Neuronal stem cell (in vitro differentiated cells): ENCODE measurements at regions not wholly inside any gene's neighbourhood (a gene's known extent, or its start where the extent isn't known, plus 50 kb on each side); places are given as distances from the start of the nearest gene placed in this dataset.

Experiments used
- DNase-seq: peaks from one replicate; pipeline ENCODE4 v3.0.0-alpha.2; 2013; ENCODE audit warnings: low spot score
- H2AFZ ChIP-seq: one replicate; pipeline ENCODE4 v1.6.1; 2013; ENCODE audit warnings: mild to moderate bottlenecking, low read length, inconsistent platforms
- H2AK5ac ChIP-seq: 2 replicates; pipeline ENCODE4 v1.6.1; 2013; ENCODE audit warnings: low read depth, mild to moderate bottlenecking, inconsistent platforms, low read length, moderate library complexity, mixed read lengths
- H2BK120ac ChIP-seq: 2 replicates; pipeline ENCODE4 v1.6.1; 2013; ENCODE audit warnings: low read depth, mild to moderate bottlenecking, inconsistent platforms, low read length, moderate library complexity, mixed read lengths
- H2BK12ac ChIP-seq: one replicate; pipeline ENCODE4 v1.6.1; 2013; ENCODE audit warnings: low read length, inconsistent platforms
- H2BK15ac ChIP-seq: 2 replicates; pipeline ENCODE4 v1.6.1; 2013; ENCODE audit warnings: mild to moderate bottlenecking, low read length, inconsistent platforms, mixed read lengths
- H2BK5ac ChIP-seq: one replicate; pipeline ENCODE4 v1.6.1; 2013; ENCODE audit warnings: inconsistent platforms, mild to moderate bottlenecking, low read length, moderate library complexity
- H3K14ac ChIP-seq: one replicate; pipeline ENCODE4 v1.6.1; 2013; ENCODE audit warnings: low read length, inconsistent platforms
- H3K18ac ChIP-seq: 2 replicates; pipeline ENCODE4 v1.6.1; 2013; ENCODE audit warnings: low read length, inconsistent platforms
- H3K23ac ChIP-seq: 2 replicates; pipeline ENCODE4 v1.6.1; 2013; ENCODE audit warnings: low read depth, mild to moderate bottlenecking, mixed read lengths, low read length, inconsistent platforms; ENCODE audit not compliant: poor library complexity
- H3K27ac ChIP-seq: replicated peaks from 3 replicates; pipeline ENCODE4 v1.5.1; 2013; ENCODE audit warnings: low read length, inconsistent platforms
- H3K27me3 ChIP-seq, 3 experiments: 2 replicates each; pipeline ENCODE4 v1.6.1; 2013; ENCODE audit warnings: low read length in 3 of 3, mild to moderate bottlenecking in 2 of 3, inconsistent platforms in 1 of 3, low read depth in 1 of 3, mixed read lengths in 1 of 3, moderate library complexity in 1 of 3; ENCODE audit not compliant: control insufficient read depth in 3 of 3, insufficient read depth in 3 of 3
- H3K36me3 ChIP-seq, 2 donors: replicated peaks in 1 of 2; 2 replicates each; pipeline ENCODE4 v1.6.1; 2013; ENCODE audit warnings: low read length in 2 of 2; ENCODE audit not compliant: control insufficient read depth in 2 of 2, insufficient read depth in 2 of 2
- H3K4ac ChIP-seq: 2 replicates; pipeline ENCODE4 v1.6.1; 2013; ENCODE audit warnings: inconsistent platforms, mild to moderate bottlenecking, low read length, moderate library complexity
- H3K4me1 ChIP-seq, 2 donors: 1 replicate in 1 of 2; 2 replicates in 1 of 2; pipeline ENCODE4 v1.6.1; 2013; ENCODE audit warnings: low read length in 2 of 2, low read depth in 1 of 2; ENCODE audit not compliant: control insufficient read depth in 2 of 2, insufficient read depth in 1 of 2
- H3K4me2 ChIP-seq: one replicate; pipeline ENCODE4 v1.6.1; 2013; ENCODE audit warnings: mild to moderate bottlenecking, low read length, inconsistent platforms; ENCODE audit not compliant: insufficient read depth, poor library complexity, severe bottlenecking
- H3K4me3 ChIP-seq, 2 donors: 2 replicates each; pipeline ENCODE4 v1.5.1; 2013; ENCODE audit warnings: low read length in 2 of 2, mild to moderate bottlenecking in 2 of 2, inconsistent platforms in 1 of 2, moderate library complexity in 1 of 2
- H3K79me1 ChIP-seq: one replicate; pipeline ENCODE4 v1.6.1; 2013; ENCODE audit warnings: low read depth, mild to moderate bottlenecking, inconsistent platforms, low read length, moderate library complexity
- H3K9ac ChIP-seq: one replicate; pipeline ENCODE4 v1.6.1; 2013; ENCODE audit warnings: mild to moderate bottlenecking, low read depth, low read length, inconsistent platforms; ENCODE audit not compliant: poor library complexity
- H3K9me3 ChIP-seq, 2 donors: replicated peaks in 1 of 2; 2 replicates each; pipeline versions ENCODE3 to v1.6.1; 2013; ENCODE audit warnings: low read length in 2 of 2, mild to moderate bottlenecking in 2 of 2, inconsistent platforms in 1 of 2, low read depth in 1 of 2, mixed read lengths in 1 of 2, moderate library complexity in 1 of 2; ENCODE audit not compliant: control insufficient read depth in 2 of 2, insufficient read depth in 1 of 2
- H4K8ac ChIP-seq: one replicate; pipeline ENCODE4 v1.6.1; 2013; ENCODE audit warnings: low read depth, mild to moderate bottlenecking, inconsistent platforms, low read length, moderate library complexity
- H4K91ac ChIP-seq: one replicate; pipeline ENCODE4 v1.6.1; 2013; ENCODE audit warnings: low read length, low read depth, mild to moderate bottlenecking, inconsistent platforms; ENCODE audit not compliant: poor library complexity
- WGBS, 2 donors: extraction: QIAGEN DNeasy Blood & Tissue Kit; methylation state at CpG; one replicate each; pipeline ENCODE4 v1.1.7; 2013; ENCODE audit warnings: missing lambda C conversion rate in 2 of 2, mixed read lengths in 1 of 2; ENCODE audit not compliant: insufficient read length in 2 of 2, insufficient replicate concordance in 1 of 2; ENCODE audit errors: extremely low coverage in 2 of 2; 5-methylcytosine and 5-hydroxymethylcytosine counted together

- Histone ChIP-seq H2AFZ (no peak overlapping the region), H3K14ac (no peak overlapping the region), H3K18ac (no peak overlapping the region), H3K23ac (no peak overlapping the region), H3K27me3 (no peaks in the 10 kb centered on the region), H3K27ac (no peak overlapping the region), H3K9me3 (no peaks in the 10 kb centered on the region), H2AK5ac (no peak overlapping the region), H3K4ac (no peak overlapping the region), H3K36me3 (no peaks in the 10 kb centered on the region), H3K4me1 (no peaks in the 10 kb centered on the region), H4K91ac (no peak overlapping the region), H3K4me2 (no peak overlapping the region), H2BK120ac (no peak overlapping the region), H4K8ac (no peak overlapping the region), H3K4me3 (no peak overlapping the region), H2BK5ac (no peak overlapping the region), H2BK15ac (no peak overlapping the region), H3K79me1 (no peaks in the 10 kb centered on the region), H2BK12ac (no peak overlapping the region), H3K9ac (no peak overlapping the region)
- WGBS, 2 donors, result no CpG with 5 or more reads among the region's 5 CpGs
- DNase-seq, result no peak
Observed at GRCh38 chr16:76784530-76784929, 406.5 kb upstream of the MON1B start.

- H2BK15ac ChIP-seq, result no peak overlapping the region
- H4K8ac ChIP-seq, result no peak overlapping the region
- H2BK5ac ChIP-seq, result no peak overlapping the region
- WGBS, 2 donors, result no CpG with 5 or more reads among the region's 4 CpGs
- H4K91ac ChIP-seq, result no peak overlapping the region
- H3K4me3 ChIP-seq, result no peak overlapping the region
- H3K4me2 ChIP-seq, result no peak overlapping the region
- no peaks in the 10 kb centered on the region for H3K4me1 ChIP-seq
- no peaks in the 10 kb centered on the region for H3K27me3 ChIP-seq
- H3K79me1 ChIP-seq, result no peaks in the 10 kb centered on the region
- no peak overlapping the region for H3K27ac ChIP-seq
- H2AFZ ChIP-seq, result no peak overlapping the region
- H3K9ac ChIP-seq, result no peak overlapping the region
- no peak overlapping the region for H3K18ac ChIP-seq
- H3K23ac ChIP-seq, result no peak overlapping the region
- no peak overlapping the region for H3K14ac ChIP-seq
- H2AK5ac ChIP-seq, result no peak overlapping the region
- DNase-seq, result no peak
- H2BK12ac ChIP-seq, result no peak overlapping the region
- no peak overlapping the region for H2BK120ac ChIP-seq
- no peak overlapping the region for H3K4ac ChIP-seq
- no peaks in the 10 kb centered on the region for H3K9me3 ChIP-seq
- no peaks in the 10 kb centered on the region for H3K36me3 ChIP-seq
Observed at GRCh38 chr16:76787394-76787793, 403.6 kb upstream of the MON1B start.

GRCh38 chr16:76791151-76791550, 399.8 kb upstream of the MON1B start:
- Histone ChIP-seq H2AFZ (no peak overlapping the region), H3K14ac (no peak overlapping the region), H3K4me3 (no peak overlapping the region), H3K9ac (no peak overlapping the region), H3K18ac (no peak overlapping the region), H4K91ac (no peak overlapping the region), H3K4ac (no peak overlapping the region), H2BK5ac (no peak overlapping the region), H3K9me3 (no peaks in the 10 kb centered on the region), H3K27me3 (no peaks in the 10 kb centered on the region), H3K27ac (no peak overlapping the region), H2BK12ac (no peak overlapping the region), H3K36me3 (no peaks in the 10 kb centered on the region), H3K23ac (no peak overlapping the region), H3K79me1 (no peaks in the 10 kb centered on the region), H2BK120ac (no peak overlapping the region), H2AK5ac (no peak overlapping the region), H3K4me2 (no peak overlapping the region), H3K4me1 (peaks cover 0 to 2% of the 10 kb centered on the region in 2 donors), H4K8ac (no peak overlapping the region), H2BK15ac (no peak overlapping the region)
- DNase-seq, result no peak
- WGBS, 2 donors, result no CpG with 5 or more reads among the region's 2 CpGs

- no CpG with 5 or more reads among the region's 8 CpGs for WGBS, 2 donors
- peaks cover 0 to 2% of the 10 kb centered on the region in 2 donors for H3K4me1 ChIP-seq
- no peak overlapping the region for H2AFZ ChIP-seq
- no peak overlapping the region for H3K4me3 ChIP-seq
- no peak overlapping the region for H4K91ac ChIP-seq
- no peak overlapping the region for H3K9ac ChIP-seq
- H2BK15ac ChIP-seq, result no peak overlapping the region
- no peaks in the 10 kb centered on the region for H3K9me3 ChIP-seq
- H2AK5ac ChIP-seq, result no peak overlapping the region
- no peaks in the 10 kb centered on the region for H3K36me3 ChIP-seq
- no peak for DNase-seq
- no peak overlapping the region for H3K18ac ChIP-seq
- H2BK5ac ChIP-seq, result no peak overlapping the region
- no peaks in the 10 kb centered on the region for H3K79me1 ChIP-seq
- no peak overlapping the region for H3K23ac ChIP-seq
- H4K8ac ChIP-seq, result no peak overlapping the region
- no peak overlapping the region for H3K4ac ChIP-seq
- no peak overlapping the region for H3K14ac ChIP-seq
- H3K27ac ChIP-seq, result no peak overlapping the region
- H3K27me3 ChIP-seq, result no peaks in the 10 kb centered on the region
- no peak overlapping the region for H3K4me2 ChIP-seq
- H2BK120ac ChIP-seq, result no peak overlapping the region
- H2BK12ac ChIP-seq, result no peak overlapping the region
Observed at GRCh38 chr16:76796416-76796815, 394.6 kb upstream of the MON1B start.
